WTC11 (cell line): ENCODE measurements at regions not wholly inside any gene's neighbourhood (a gene's known extent, or its start where the extent isn't known, plus 50 kb on each side); places are given as distances from the start of the nearest gene placed in this dataset.

ENCODE experiments used
- ATF3 ChIP-seq: sonication (generic); formaldehyde crosslinking; conservative IDR thresholded peaks from 2 replicates; pipeline ENCODE4 v1.8.1; 2022; ENCODE audit warnings: mild to moderate bottlenecking, missing genetic modification reagents
- CTCF ChIP-seq: fragments of 200-600 bp; IDR thresholded peaks from 2 replicates; pipeline ENCODE4 v1.8.0; 2022; ENCODE audit warnings: antibody characterized with exemption
- KAT7 ChIP-seq: sonication (generic); formaldehyde crosslinking; IDR thresholded peaks from 2 replicates; pipeline ENCODE4 v1.8.1; 2023; ENCODE audit warnings: missing genetic modification reagents, mild to moderate bottlenecking, borderline replicate concordance
- SP1 ChIP-seq: sonication (generic); formaldehyde crosslinking; conservative IDR thresholded peaks from 2 replicates; pipeline ENCODE4 v1.8.1; 2022; ENCODE audit warnings: missing genetic modification reagents
- TEAD4 ChIP-seq: sonication (generic); formaldehyde crosslinking; IDR thresholded peaks from 2 replicates; pipeline ENCODE4 v1.8.0; 2022; ENCODE audit warnings: mild to moderate bottlenecking, missing genetic modification reagents
- TP53 ChIP-seq: sonication (generic); formaldehyde crosslinking; IDR thresholded peaks from 2 replicates; pipeline ENCODE4 v1.8.1; 2023; ENCODE audit warnings: mild to moderate bottlenecking, missing genetic modification reagents

GRCh38 chr17:33501185-33501584 lies 208.1 kb upstream of the ASIC2 start:
- TF ChIP-seq CTCF (no peak), ATF3 (CRISPR knock-in tag) (no peak), KAT7 (CRISPR knock-in tag) (no peak), TP53 (CRISPR knock-in tag) (no peak), TEAD4 (no peak), SP1 (CRISPR knock-in tag) (no peak)
